ENCODE measurements at regions not wholly inside any gene's neighbourhood (a gene's known extent, or its start where the extent isn't known, plus 50 kb on each side); places are given as distances from the start of the nearest gene placed in this dataset.

- TF ChIP-seq, protein P1, sequence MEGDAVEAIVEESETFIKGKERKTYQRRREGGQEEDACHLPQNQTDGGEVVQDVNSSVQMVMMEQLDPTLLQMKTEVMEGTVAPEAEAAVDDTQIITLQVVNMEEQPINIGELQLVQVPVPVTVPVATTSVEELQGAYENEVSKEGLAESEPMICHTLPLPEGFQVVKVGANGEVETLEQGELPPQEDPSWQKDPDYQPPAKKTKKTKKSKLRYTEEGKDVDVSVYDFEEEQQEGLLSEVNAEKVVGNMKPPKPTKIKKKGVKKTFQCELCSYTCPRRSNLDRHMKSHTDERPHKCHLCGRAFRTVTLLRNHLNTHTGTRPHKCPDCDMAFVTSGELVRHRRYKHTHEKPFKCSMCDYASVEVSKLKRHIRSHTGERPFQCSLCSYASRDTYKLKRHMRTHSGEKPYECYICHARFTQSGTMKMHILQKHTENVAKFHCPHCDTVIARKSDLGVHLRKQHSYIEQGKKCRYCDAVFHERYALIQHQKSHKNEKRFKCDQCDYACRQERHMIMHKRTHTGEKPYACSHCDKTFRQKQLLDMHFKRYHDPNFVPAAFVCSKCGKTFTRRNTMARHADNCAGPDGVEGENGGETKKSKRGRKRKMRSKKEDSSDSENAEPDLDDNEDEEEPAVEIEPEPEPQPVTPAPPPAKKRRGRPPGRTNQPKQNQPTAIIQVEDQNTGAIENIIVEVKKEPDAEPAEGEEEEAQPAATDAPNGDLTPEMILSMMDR (IDR thresholded peaks at IDR 0.05) = no peak
- no peak for TF ChIP-seq ZFX (IDR thresholded peaks at IDR 0.05; ENCODE audit: borderline replicate concordance)
Observed at GRCh38 chr6:144434308-144434990, 149.3 kb downstream of the UTRN start.

Measured in 22Rv1 (cell line).